ENCODE measurements at regions not wholly inside any gene's neighbourhood (a gene's known extent, or its start where the extent isn't known, plus 50 kb on each side); places are given as distances from the start of the nearest gene placed in this dataset.

DNA sequence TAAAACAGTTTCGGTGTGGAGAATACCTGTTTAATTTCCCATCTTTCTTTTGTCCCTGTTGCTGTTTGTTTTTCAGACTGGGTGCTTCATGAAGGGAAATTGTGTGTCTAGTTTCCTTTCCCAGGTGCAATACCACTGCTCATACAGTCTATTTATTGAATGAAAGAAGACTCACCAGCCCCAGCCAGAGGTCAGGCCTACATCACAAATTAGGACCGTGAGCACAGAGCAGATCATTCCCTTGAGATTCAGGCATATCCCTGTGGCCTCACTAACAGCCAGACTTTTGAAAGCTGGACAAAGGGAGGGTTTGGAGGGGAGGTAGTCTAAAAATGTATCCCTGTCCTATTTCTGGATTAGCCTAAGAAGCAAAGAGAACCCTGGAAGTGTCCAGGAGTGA lies 278.9 kb downstream of the IRS1 start:
- DNase-seq, result no peak

- DNase-seq, result no peak
These were observed 284.1 kb downstream of the IRS1 start for GRCh38 chr2:226515344-226516055.

DNA sequence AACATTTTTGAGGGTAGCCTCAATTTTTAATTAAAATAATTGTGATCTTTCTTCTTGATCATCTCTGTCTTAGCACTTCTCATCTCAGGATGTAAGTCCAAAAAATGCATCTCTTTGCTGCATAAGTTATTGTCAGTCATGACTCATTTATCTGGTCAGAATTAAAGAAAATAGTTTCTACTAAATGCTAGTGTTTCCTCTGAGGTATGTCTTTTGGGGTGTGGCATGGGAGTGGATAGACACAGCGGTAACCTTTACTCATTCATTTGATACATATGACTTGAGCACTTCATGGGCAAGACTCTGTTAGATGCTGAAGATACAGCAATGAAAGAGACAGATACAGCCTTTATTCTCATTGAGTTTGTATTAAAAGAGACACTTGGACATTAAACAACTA lies 284.7 kb downstream of the IRS1 start:
- no peak for DNase-seq

DNA sequence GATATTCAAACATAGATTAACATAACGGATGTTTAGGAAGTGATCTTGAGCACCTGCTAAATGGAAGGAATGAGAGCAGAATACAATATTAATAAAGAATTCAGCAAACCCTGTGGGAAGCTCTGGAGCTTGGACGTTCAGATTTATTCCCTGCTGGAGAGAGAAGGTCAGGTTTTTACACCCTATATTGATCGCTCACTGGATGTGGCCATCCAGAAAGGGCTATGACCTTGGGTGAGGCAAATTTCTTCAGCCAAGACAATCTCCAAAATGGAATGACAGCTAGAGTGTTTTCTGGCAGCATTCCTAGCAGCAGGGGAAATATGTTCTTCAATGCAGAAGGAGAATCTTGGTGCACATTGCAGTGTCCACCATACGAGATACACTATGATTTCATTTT lies 288.3 kb downstream of the IRS1 start:
- DNase-seq, result no peak

GRCh38 chr2:226508683-226509082 lies 290.9 kb downstream of the IRS1 start:
- DNase-seq, result no peak

DNA sequence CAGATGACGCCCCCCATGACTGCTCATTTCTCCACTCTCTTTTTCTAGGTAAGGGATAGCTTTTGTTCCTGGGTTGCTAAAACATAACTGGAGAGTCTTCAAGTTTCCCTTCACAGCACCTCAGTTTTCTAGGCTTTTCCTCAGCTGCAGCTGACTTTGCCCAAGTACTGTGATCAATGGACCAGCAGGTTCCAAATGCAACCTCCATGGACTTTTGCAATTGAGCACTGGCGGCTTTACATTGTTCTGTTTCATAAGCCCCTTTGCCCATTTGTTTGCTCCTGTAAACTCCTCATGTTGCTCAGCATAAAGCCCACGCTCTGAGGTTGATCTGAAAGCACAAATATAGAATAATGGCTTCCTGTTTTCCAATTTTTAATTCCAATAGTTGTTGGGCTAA lies 291.6 kb downstream of the IRS1 start:
- no peak for DNase-seq

- DNase-seq, result no peak
These were observed 302.3 kb downstream of the IRS1 start for GRCh38 chr2:226497146-226497909.

- DNase-seq, result no peak
These were observed 303.4 kb downstream of the IRS1 start for GRCh38 chr2:226496273-226496550.

DNA sequence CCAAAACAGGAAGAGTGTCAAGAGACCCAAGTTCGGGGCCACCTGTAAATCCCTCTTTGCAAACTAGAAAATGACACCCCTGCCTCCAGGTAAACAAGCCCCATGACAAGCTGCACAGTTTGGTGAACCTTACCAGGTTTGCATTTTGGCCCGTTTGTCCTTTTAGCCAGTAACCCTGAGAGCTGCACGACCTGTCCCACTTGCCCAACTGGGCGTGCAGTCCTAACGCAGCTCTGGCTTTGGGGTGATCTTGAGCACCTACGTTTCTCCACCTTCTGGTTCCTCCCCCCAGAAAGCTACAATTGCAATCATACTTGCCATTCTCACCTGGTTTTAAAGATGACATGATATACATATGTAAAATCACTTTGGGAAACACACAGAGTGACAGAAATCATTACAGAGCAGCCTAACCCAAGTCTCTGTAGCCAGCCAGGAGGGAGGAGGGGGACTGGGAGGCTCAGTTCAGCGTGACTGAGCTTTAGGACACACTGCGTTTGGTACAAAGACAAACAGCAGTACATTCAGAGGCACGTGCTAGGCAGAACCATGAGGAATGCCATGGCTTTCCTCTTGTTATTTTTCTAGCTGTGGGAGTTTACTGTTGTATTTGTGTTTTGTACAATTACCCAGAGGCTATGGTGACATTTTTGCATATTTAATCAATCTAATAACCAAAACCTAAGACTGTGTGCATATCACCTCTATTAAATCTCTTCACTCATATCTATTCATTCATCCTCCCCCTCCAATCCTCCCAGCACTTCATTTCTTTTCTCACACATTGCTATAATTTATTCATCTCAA lies 304.0 kb downstream of the IRS1 start:
- no peak for DNase-seq

GRCh38 chr2:226491112-226491511 lies 308.5 kb downstream of the IRS1 start:
- no peak for DNase-seq

DNA sequence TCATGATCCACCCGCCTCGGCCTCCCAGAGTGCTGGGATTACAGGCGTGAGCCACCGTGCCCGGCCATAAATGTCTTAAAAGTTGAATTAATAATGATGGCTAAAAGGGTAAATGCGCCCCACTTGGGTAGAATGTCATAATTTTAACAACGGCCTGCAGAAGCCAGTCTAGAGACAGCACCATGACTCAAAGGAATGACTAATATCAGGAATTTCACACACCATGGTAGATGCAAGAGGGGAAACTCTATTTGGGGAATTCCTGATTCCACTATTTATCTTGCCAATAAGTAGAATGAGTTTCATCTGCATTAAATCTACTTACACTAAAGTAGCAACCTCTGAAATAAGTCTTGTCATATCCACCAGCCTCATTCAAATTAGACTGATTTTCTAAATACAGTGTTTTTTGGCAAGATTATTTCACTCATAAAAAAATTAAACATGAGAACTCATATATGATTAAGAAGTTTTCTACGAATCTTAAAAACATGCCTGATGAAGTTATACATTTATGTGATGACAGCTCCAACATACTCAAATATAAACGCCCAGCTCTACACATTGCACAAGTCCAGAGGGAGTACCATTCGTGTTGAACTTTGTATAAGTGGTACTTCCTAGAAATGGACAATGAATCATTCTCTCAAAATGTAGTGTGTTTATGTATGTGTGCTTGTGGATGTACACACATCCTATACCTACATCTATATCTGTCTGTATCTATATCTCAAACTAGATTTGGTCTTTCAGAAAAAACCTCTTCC lies 309.7 kb downstream of the IRS1 start:
- DNase-seq, result no peak

DNA sequence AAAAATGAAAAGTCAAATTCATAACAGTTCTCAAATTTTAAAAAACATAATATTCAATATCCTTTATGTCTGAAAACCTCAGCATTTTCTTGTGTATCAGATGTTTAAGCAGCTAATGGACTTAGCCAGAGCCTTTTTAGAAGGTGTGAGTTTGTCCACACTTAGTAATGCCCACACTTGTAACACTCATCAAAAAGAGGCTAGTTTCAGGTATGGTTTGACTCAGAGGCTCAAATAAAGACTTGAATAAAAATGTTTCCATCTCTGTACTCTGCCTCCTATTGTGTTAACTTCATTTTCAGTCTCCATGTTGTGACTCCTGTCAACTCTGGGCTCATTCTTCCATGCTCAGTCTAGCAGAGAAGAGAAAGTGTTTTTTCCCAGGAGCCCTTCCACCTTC lies 311.6 kb downstream of the IRS1 start:
- DNase-seq, result no peak

- DNase-seq, result no peak
These were observed 312.0 kb downstream of the IRS1 start for GRCh38 chr2:226487573-226487972.

DNA sequence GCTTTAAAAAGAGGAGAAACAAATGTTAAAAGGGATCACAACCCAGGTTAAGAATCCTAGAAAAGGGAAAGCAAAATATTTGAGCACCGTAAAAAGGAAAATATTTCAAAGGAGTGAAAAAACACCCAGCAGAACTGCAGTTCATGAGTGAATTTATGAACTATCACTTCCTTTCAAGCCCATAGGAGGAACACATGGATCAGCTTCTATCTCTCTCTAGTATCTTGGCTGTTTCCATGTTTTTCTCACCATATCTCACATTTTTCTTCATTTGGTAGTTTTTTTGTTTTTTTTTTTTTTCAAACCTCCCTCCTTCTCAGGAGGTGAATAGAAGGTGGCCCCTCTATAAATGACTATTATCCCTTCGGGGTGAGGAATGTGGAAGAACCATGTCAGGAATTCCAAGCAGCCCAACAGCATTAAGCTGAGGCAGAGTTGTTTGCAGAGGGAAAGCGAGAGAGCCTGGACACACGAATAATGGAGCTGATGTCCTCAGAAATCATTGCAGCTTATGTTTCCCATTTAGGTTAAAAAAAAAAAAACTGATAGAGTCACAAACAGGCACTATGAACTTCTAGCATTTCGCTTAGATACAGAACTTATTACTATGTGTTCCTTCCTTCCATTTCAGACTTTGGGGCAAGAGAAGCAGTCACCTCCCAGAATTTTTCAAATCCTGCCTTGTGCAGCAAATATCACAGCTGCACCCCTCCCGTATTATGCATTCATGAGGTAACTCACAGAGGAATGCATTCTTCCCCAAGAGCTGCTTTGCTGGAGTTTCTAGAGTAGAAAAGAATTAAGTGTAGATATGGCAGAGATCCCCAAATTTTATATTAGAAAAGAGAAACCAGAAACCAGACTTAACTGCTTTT lies 315.6 kb downstream of the IRS1 start:
- no peak for DNase-seq

DNA sequence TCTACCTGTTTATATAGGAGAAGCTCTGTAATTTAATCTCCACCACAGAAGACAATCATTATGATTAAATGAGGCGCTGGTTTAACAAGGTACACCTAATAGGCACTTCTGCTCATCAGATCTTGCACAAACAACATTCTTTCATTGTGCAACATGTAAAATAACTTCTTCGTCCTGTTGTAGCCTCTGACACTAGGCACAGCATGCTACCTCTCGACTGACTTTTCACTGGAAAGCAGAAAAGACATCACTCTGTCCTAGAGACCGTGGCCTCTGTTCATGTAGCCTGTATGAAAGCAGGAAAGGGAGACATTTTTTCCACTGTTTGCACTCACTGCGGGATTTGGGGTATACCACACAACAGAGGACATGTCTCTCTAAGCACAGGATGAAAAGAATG lies 316.5 kb downstream of the IRS1 start:
- no peak for DNase-seq

- no peak for DNase-seq
These were observed 321.4 kb downstream of the IRS1 start for GRCh38 chr2:226478109-226478809.

DNA sequence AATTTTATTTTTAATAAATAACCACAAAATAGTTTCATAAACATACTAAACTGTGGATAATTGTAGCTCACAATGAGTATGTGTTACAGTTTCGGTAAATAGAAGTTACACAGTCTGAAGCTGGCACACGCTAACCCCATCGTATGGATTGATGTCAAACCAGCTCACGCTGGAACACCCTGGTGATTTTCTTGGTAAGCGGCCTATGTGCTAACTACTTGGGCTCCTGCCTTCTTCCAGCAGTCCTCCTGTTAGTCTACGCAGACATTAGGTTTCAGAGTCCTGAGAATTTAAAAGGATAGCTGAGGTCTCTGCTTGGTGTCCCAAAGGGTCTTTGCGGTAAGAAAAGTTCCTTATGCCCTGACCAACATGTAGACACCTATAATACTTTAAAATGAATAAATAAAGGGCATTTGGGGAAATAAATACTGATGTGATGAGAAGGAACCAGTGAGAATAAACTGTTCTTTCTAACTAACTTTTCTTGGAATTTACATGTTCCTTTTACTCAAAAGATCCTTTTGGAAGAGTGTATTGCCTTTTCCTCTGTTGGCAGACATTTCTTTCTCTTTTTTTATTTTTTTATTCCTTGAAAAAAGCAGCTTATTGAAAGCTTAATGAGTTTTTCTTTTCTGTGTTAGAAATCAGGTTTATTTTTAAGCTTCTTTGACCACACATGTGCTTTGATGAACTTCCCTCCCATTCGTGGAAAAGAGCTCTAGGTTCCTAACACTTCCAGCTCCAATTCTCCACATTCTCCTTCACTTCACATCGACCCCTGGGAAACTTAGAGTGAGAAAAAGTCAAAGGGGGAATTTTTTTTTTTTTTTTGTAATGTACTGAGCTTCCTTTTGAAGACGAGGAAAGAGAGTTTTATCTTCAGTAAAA lies 322.2 kb downstream of the IRS1 start:
- no peak for DNase-seq

- no peak for DNase-seq
These were observed 324.0 kb downstream of the IRS1 start for GRCh38 chr2:226475650-226476049.

- no peak for DNase-seq
These were observed 325.5 kb downstream of the IRS1 start for GRCh38 chr2:226474131-226474530.

- DNase-seq, result no peak
These were observed 327.6 kb downstream of the IRS1 start for GRCh38 chr2:226471987-226472470.

Data from hippocampal formation (tissue), 2 donors.